ENCODE measurements at regions not wholly inside any gene's neighbourhood (a gene's known extent, or its start where the extent isn't known, plus 50 kb on each side); places are given as distances from the start of the nearest gene placed in this dataset.

DNA sequence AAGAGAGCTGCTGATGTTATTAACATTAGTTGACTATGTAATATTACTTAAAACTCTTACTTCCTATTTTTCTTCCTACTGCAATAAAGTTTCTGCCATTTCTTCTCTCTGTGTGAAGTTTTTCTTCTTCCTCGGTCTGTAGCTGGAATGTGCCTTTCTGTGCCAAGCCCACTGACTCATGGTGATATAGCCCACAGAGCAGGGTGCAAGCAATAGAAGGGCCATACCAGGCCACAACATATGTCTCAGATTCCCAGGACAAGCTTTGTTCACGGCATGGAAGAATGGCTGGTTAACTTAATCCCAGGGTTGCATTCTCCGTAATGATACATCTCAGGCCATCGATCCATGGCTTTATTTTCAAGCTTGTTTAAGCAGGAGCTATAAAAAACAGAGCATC is 815.3 kb downstream of the TUSC7 start:
- TF ChIP-seq, protein P1, sequence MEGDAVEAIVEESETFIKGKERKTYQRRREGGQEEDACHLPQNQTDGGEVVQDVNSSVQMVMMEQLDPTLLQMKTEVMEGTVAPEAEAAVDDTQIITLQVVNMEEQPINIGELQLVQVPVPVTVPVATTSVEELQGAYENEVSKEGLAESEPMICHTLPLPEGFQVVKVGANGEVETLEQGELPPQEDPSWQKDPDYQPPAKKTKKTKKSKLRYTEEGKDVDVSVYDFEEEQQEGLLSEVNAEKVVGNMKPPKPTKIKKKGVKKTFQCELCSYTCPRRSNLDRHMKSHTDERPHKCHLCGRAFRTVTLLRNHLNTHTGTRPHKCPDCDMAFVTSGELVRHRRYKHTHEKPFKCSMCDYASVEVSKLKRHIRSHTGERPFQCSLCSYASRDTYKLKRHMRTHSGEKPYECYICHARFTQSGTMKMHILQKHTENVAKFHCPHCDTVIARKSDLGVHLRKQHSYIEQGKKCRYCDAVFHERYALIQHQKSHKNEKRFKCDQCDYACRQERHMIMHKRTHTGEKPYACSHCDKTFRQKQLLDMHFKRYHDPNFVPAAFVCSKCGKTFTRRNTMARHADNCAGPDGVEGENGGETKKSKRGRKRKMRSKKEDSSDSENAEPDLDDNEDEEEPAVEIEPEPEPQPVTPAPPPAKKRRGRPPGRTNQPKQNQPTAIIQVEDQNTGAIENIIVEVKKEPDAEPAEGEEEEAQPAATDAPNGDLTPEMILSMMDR (IDR thresholded peaks at IDR 0.05), result no peak
- no peak for TF ChIP-seq POLR2A (IDR thresholded peaks at IDR 0.05)

All from Peyer's patch (tissue), 4 donors.